ENCODE measurements at regions not wholly inside any gene's neighbourhood (a gene's known extent, or its start where the extent isn't known, plus 50 kb on each side); places are given as distances from the start of the nearest gene placed in this dataset.

GRCh38 chr2:150989969-150990368 is 271.7 kb downstream of the RBM43 start:
- H3K27ac ChIP-seq = no peak overlapping the region
- DNase-seq (ENCODE audit: low read depth, low spot score) = no peak

DNA sequence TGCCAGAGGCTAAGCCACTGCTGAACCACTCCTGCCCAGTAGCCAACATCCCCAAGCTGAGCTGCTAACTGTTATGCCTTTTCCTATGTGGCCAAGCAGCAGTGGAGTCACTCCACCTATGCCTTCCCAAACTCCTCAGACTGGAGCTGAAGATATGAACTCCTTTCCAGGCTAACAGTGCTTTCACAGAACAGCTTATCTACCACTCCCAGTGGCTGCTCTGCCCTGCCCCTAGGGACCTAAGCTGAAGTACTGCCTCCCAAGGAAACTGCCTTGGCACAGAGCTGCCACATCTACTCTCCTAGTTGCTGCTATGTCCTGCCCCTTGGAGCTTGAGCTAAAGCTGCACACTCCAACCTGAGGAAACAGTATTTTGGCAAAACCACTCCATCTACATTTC is 275.9 kb downstream of the RBM43 start:
- no peak for DNase-seq (ENCODE audit: low read depth, low spot score)
- H3K27ac ChIP-seq = no peak overlapping the region

GRCh38 chr2:150983314-150983897 is 278.3 kb downstream of the RBM43 start:
- H3K27ac ChIP-seq = no peak overlapping the region
- DNase-seq (ENCODE audit: low read depth, low spot score) = no peak

- no peak overlapping the region for H3K27ac ChIP-seq
- DNase-seq (ENCODE audit: low read depth, low spot score) = no peak
Measured at GRCh38 chr2:150981826-150982225, 279.8 kb downstream of the RBM43 start.

DNA sequence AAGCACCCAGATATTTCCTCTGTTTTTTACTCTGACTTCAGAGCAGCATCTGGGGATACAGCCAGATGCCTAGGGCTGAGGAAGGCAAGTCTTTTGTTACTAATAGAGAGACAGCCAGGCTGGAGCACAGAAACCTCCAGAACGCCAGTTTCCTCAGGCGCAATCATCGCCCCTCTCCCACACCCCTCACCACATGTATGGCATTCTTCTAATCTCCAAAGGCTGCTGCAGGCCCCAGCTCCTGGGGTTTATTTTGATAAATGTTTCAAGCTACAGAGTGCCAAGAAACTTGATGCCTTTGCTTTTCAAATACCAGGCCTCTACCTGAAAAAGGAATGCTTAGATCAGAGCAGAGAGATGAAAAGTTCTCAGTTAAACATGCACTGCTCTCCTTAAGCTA is 283.6 kb downstream of the RBM43 start:
- no peak for DNase-seq (ENCODE audit: low read depth, low spot score)
- no peak overlapping the region for H3K27ac ChIP-seq

GRCh38 chr2:150977296-150977695 is 284.4 kb downstream of the RBM43 start:
- no peak for DNase-seq (ENCODE audit: low read depth, low spot score)
- H3K27ac ChIP-seq = no peak overlapping the region

- DNase-seq (ENCODE audit: low read depth, low spot score) = no peak
- no peak overlapping the region for H3K27ac ChIP-seq
Measured at GRCh38 chr2:150976604-150977003, 285.1 kb downstream of the RBM43 start.

GRCh38 chr2:150974864-150975263 is 286.8 kb downstream of the RBM43 start:
- no peak for DNase-seq (ENCODE audit: low read depth, low spot score)
- H3K27ac ChIP-seq = no peak overlapping the region

DNA sequence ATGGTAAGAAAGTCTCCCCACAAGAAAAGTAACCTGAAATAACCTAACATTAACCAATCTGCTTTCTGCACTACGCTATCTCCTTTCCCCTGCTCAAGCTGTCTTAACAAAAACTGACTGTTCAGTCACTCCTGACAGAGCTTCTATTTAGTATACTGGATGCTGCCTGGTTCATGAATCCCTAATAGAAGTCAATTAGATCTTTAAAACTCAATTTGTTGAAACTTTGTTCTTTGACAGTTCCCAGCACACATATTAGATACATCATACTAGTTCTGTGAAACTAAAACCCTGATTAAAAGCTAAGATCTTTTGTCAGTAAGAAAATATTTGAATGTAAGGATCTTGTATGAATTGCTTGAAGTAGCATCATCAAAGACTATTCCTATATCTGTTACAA is 287.4 kb downstream of the RBM43 start:
- no peak for DNase-seq (ENCODE audit: low read depth, low spot score)

DNA sequence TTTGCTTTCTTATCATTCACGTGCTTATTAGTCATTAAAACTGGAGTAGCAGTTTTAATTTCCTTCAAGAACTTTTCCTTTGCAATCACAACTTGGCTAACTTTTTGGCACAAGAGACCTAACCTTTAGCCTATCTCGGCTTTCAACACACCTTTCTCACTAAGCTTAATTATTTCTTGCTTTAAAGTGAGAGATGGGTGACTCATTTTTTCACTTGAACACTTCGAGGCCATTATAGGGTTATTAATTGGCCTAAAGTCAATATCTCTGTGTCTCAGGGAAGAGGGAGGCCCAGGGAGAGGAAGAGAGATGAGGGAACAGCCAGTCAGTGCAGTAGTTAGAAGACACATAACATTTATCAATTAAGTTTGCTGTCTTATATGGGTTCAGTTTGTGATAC is 289.8 kb downstream of the RBM43 start:
- DNase-seq (ENCODE audit: low read depth, low spot score) = no peak
- H3K27ac ChIP-seq = no peak overlapping the region

More for the DNA sequence above, 287.4 kb downstream of the RBM43 start:
- no peak overlapping the region for H3K27ac ChIP-seq

DNA sequence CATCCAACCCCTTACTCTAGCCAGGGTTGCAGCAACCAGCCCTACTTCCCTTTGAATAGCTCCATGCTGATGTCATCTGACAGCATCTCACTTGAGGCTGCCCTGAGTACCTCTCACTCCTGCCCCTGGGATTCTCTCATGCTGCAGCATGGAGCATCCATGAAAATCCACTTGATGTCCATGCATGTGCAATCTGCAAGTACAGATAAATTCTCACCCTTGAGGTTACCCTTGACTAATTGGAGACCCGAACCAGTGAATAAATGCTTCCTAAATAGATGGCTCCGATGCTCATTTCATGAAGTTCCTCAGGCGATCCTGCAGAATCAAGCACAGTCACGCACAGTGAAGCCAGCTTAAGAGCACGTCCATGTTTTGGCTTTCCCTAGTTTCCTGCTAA is 298.3 kb downstream of the RBM43 start:
- DNase-seq (ENCODE audit: low read depth, low spot score) = no peak
- no peak overlapping the region for H3K27ac ChIP-seq

DNA sequence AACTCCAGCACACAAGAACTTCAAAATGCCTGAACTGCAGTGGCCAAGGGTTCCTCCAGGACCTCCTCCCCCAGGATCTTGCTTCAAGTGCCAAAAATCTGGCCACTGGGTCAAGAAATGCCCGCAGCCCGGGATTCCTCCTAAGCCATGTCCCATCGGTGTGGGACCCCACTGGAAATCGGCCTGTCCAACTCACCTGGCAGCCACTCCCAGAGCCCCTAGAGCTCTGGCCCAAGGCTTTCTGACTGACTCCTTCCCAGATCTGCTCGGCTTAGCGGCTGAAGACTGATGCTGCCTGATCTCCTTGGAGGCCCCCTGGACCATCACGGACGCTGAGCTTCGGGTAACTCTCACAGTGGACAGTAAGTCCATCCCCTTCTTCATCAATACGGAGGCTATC is 306.4 kb downstream of the RBM43 start:
- H3K27ac ChIP-seq = no peak overlapping the region
- no peak for DNase-seq (ENCODE audit: low read depth, low spot score)

DNA sequence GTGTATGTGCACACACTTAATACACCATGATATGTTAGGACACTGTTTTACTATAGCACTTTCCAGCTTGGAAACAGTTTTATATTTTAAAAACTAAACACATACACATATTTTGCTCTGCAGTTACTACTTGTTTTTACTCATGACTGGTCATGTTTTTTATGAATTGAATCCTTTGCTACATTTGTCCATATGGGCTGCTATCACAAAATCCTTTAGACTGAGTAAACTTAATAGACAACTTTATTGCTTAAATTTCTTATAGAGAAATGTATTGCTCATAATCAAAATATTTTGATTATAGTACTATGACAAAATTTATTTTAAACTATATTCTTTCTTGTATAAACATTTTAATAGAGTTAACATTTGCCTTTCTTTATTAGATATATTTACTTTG is 314.8 kb downstream of the RBM43 start:
- no peak overlapping the region for H3K27ac ChIP-seq

GRCh38 chr2:150944315-150944714 is 317.3 kb downstream of the RBM43 start:
- no peak for DNase-seq (ENCODE audit: low read depth, low spot score)
- H3K27ac ChIP-seq = no peak overlapping the region

More for the DNA sequence above, 314.8 kb downstream of the RBM43 start:
- DNase-seq (ENCODE audit: low read depth, low spot score) = no peak

GRCh38 chr2:150939087-150939486 is 322.6 kb downstream of the RBM43 start:
- no peak overlapping the region for H3K27ac ChIP-seq
- DNase-seq (ENCODE audit: low read depth, low spot score) = no peak

GRCh38 chr2:150938527-150938926 is 323.1 kb downstream of the RBM43 start:
- no peak for DNase-seq (ENCODE audit: low read depth, low spot score)
- no peak overlapping the region for H3K27ac ChIP-seq

DNA sequence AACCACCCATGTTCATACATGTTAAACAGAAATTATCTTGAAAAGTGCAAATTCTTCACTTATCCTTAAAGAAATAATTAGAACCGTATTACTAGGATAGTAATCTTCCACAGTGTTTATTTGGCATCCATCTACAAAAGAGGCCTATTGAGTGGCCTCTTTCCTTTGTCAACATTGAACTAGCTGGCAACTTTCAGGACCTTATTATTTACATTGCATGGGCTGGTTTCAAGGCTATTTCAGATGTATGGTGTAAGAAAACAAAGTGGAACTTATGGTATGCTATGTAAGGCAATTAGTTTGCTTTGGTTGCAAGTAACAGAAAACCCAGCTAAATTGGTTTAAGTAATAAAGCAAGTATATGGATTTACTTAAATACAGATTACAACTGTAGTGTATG is 324.6 kb downstream of the RBM43 start:
- no peak for DNase-seq (ENCODE audit: low read depth, low spot score)

GRCh38 chr2:150931451-150931850 is 330.2 kb downstream of the RBM43 start:
- DNase-seq (ENCODE audit: low read depth, low spot score) = no peak
- no peak overlapping the region for H3K27ac ChIP-seq

More for the DNA sequence above, 324.6 kb downstream of the RBM43 start:
- H3K27ac ChIP-seq = no peak overlapping the region

DNA sequence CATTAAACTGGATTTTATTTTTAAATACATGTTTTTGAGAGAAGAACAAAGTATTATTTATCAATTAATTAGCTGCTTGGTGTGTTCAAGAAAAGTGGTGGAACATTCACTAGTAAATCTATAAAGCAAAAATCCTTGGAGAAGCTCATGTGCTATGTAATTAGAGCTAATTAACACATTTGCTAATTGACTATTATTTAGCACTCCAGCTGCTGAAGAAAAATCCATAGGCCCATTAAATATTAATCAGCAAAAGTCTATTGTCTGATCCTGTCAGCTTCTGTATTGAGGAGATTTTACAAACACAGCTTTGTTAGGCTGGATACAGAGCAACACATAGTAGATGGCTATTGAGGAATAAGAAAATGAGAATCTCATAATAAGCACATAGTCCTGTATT is 336.1 kb downstream of the RBM43 start:
- no peak for DNase-seq (ENCODE audit: low read depth, low spot score)
- H3K27ac ChIP-seq = no peak overlapping the region

DNA sequence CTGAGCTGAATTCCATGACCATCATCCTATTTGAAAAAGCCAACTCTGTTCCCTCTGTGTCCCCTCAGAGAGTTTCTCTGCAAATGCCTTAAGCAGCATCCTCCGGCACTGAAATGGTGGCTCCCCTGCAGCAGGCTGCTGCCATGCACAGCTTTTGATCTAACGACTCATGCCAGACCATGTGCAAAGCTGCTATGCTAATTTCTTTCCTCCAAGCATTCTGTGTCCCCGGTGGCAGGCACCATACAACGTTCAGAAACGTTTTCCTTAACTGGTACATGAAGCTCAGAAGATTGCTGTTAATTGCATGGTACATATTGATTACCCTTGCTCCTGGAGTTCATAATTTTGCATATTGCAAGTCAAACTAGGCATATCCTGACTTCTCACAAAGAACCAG is 336.8 kb downstream of the RBM43 start:
- DNase-seq (ENCODE audit: low read depth, low spot score) = no peak
- H3K27ac ChIP-seq = no peak overlapping the region

- DNase-seq (ENCODE audit: low read depth, low spot score) = no peak
- H3K27ac ChIP-seq = no peak overlapping the region
Measured at GRCh38 chr2:150919901-150920300, 341.8 kb downstream of the RBM43 start.

GRCh38 chr2:150917961-150918713 is 343.5 kb downstream of the RBM43 start:
- DNase-seq (ENCODE audit: low read depth, low spot score) = no peak
- no peak overlapping the region for H3K27ac ChIP-seq
